Uterus (tissue), 2 donors: ENCODE measurements at regions not wholly inside any gene's neighbourhood (a gene's known extent, or its start where the extent isn't known, plus 50 kb on each side); places are given as distances from the start of the nearest gene placed in this dataset.

Experiments
- POLR2A ChIP-seq, 2 donors: fragments of 450-650 bp; IDR thresholded peaks; one replicate each; pipeline ENCODE4 v1.6.1; 2016; ENCODE audit warnings: antibody characterized with exemption in 2 of 2, mild to moderate bottlenecking in 1 of 2, moderate library complexity in 1 of 2
- TF ChIP-seq, protein P1 (sequence below), 4 experiments: fragments of 200-600 bp in 2 of 4; fragments of 450-650 bp in 2 of 4; sonication (generic) in 2 of 4; IDR thresholded peaks; one replicate each; pipeline ENCODE4 v1.5.1; 2016 to 2019; ENCODE audit warnings: antibody characterized with exemption in 4 of 4, mild to moderate bottlenecking in 2 of 4, moderate library complexity in 1 of 4

DNA sequence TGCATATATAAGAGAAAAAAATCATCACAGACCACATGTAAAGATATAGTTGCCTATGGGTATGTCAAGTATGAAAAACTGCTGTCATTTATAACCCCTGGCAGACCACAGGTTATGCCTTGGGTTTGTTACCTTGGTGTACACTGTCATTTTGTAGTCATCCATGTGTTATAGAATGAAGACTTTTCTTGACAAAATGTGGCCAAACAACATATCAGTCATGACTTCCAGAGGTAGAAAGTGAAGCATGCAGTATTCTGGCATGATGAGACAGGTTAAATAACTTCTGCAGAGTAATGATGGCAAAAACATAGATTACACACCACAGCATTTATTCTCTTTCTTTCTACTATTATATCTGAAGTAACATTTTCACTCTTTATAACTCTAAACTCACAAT lies 74.9 kb upstream of the NEUROD1 start:
- TF ChIP-seq, protein P1, sequence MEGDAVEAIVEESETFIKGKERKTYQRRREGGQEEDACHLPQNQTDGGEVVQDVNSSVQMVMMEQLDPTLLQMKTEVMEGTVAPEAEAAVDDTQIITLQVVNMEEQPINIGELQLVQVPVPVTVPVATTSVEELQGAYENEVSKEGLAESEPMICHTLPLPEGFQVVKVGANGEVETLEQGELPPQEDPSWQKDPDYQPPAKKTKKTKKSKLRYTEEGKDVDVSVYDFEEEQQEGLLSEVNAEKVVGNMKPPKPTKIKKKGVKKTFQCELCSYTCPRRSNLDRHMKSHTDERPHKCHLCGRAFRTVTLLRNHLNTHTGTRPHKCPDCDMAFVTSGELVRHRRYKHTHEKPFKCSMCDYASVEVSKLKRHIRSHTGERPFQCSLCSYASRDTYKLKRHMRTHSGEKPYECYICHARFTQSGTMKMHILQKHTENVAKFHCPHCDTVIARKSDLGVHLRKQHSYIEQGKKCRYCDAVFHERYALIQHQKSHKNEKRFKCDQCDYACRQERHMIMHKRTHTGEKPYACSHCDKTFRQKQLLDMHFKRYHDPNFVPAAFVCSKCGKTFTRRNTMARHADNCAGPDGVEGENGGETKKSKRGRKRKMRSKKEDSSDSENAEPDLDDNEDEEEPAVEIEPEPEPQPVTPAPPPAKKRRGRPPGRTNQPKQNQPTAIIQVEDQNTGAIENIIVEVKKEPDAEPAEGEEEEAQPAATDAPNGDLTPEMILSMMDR (IDR thresholded peaks at IDR 0.05) = no peak
- TF ChIP-seq POLR2A (IDR thresholded peaks at IDR 0.05) = no peak
